Upper lobe of left lung (tissue), 6 donors: ENCODE measurements at regions not wholly inside any gene's neighbourhood (a gene's known extent, or its start where the extent isn't known, plus 50 kb on each side); places are given as distances from the start of the nearest gene placed in this dataset.

Experiments used
- ATAC-seq, 2 donors: fragments of 200-7000 bp; cut with Tn5 transposase; one replicate each; pipeline ENCODE4 v1.9.1; 2022; ENCODE audit warnings: mild to moderate bottlenecking in 2 of 2, moderate library complexity in 2 of 2; ENCODE audit not compliant: low FRiP score in 2 of 2
- DNase-seq, 2 donors: peaks; one replicate each; pipeline ENCODE4 v3.0.0-alpha.2; 2019 to 2020
- H3K27ac ChIP-seq, 4 donors: fragments of 200-600 bp; sonication (generic); one replicate each; pipeline ENCODE4 v1.5.1; 2016 to 2019
- H3K27me3 ChIP-seq, 4 donors: fragments of 200-600 bp; sonication (generic); one replicate each; pipeline ENCODE4 v1.5.1; 2017 to 2019
- H3K36me3 ChIP-seq, 4 donors: fragments of 200-600 bp; sonication (generic); one replicate each; pipeline ENCODE4 v1.5.1; 2016 to 2019
- H3K4me1 ChIP-seq, 4 donors: fragments of 200-600 bp; sonication (generic); one replicate each; pipeline ENCODE4 v1.5.1; 2018 to 2019
- H3K4me3 ChIP-seq, 4 donors: fragments of 200-600 bp; sonication (generic); one replicate each; pipeline ENCODE4 v1.5.1; 2017 to 2019; ENCODE audit warnings: mild to moderate bottlenecking in 2 of 4, moderate library complexity in 1 of 4
- H3K9me3 ChIP-seq, 4 donors: fragments of 200-600 bp; sonication (generic); one replicate each; pipeline ENCODE4 v1.5.1; 2018 to 2019
- EP300 ChIP-seq, 4 donors: sonication (generic); formaldehyde crosslinking; IDR thresholded peaks; one replicate each; pipeline ENCODE4 v1.5.1; 2017; ENCODE audit warnings: antibody characterized with exemption in 4 of 4, control low read depth in 2 of 4
- POLR2A ChIP-seq, 4 donors: fragments of 450-650 bp; IDR thresholded peaks; one replicate each; pipeline ENCODE4 v1.5.1; 2016 to 2017; ENCODE audit warnings: antibody characterized with exemption in 4 of 4, mild to moderate bottlenecking in 2 of 4
- POLR2AphosphoS5 ChIP-seq, 2 donors: sonication (generic); formaldehyde crosslinking; IDR thresholded peaks; one replicate each; pipeline ENCODE4 v1.5.1; 2017; ENCODE audit warnings: antibody characterized with exemption in 2 of 2
- WGBS, 2 donors: methylation state at CpG; one replicate each; pipeline ENCODE4 v1.1.5; 2017 to 2018; 5-methylcytosine and 5-hydroxymethylcytosine counted together
- TF ChIP-seq, protein P1 (sequence below), 6 experiments: fragments of 450-650 bp in 4 of 6; fragments of 200-600 bp in 2 of 6; sonication (generic) in 2 of 6; IDR thresholded peaks; one replicate each; pipeline ENCODE4 v1.5.1; 2016 to 2019; ENCODE audit warnings: antibody characterized with exemption in 6 of 6
- donor health status: DM: no; HTN: no; CAD: no; lungs with moderate emphysema.
- donor health status: DM: no; HTN: yes; CAD: no; lungs with severe emphysema.

- Histone ChIP-seq H3K36me3 (no peaks in the 10 kb centered on the region), H3K27me3 (no peaks in the 10 kb centered on the region), H3K27ac (no peak overlapping the region), H3K4me1 (no peaks in the 10 kb centered on the region), H3K9me3 (no peaks in the 10 kb centered on the region), H3K4me3 (no peak overlapping the region)
- ATAC-seq, result no peak
- 58 to 83% methylated on average over 1 of the region's 1 CpG for WGBS, 2 donors
- DNase-seq, result no peak
- no peak for TF ChIP-seq EP300 (IDR thresholded peaks at IDR 0.05)
- TF ChIP-seq POLR2AphosphoS5 (IDR thresholded peaks at IDR 0.05), result no peak
- TF ChIP-seq POLR2A (IDR thresholded peaks at IDR 0.05), result no peak
- TF ChIP-seq, protein P1, sequence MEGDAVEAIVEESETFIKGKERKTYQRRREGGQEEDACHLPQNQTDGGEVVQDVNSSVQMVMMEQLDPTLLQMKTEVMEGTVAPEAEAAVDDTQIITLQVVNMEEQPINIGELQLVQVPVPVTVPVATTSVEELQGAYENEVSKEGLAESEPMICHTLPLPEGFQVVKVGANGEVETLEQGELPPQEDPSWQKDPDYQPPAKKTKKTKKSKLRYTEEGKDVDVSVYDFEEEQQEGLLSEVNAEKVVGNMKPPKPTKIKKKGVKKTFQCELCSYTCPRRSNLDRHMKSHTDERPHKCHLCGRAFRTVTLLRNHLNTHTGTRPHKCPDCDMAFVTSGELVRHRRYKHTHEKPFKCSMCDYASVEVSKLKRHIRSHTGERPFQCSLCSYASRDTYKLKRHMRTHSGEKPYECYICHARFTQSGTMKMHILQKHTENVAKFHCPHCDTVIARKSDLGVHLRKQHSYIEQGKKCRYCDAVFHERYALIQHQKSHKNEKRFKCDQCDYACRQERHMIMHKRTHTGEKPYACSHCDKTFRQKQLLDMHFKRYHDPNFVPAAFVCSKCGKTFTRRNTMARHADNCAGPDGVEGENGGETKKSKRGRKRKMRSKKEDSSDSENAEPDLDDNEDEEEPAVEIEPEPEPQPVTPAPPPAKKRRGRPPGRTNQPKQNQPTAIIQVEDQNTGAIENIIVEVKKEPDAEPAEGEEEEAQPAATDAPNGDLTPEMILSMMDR (IDR thresholded peaks at IDR 0.05), result no peak
Observed at GRCh38 chr13:61810065-61810464, 394.4 kb upstream of the PCDH20 start.

GRCh38 chr13:61797397-61797796, 381.7 kb upstream of the PCDH20 start:
- ATAC-seq (no peak), DNase-seq (no peak)
- H3K4me3 ChIP-seq, result no peak overlapping the region
- 92 to 97% methylated on average over 1 of the region's 1 CpG for WGBS, 2 donors
- TF ChIP-seq EP300 (IDR thresholded peaks at IDR 0.05), result no peak
- no peaks in the 10 kb centered on the region for H3K4me1 ChIP-seq
- H3K27me3 ChIP-seq, result no peaks in the 10 kb centered on the region
- no peak overlapping the region for H3K27ac ChIP-seq
- no peaks in the 10 kb centered on the region for H3K36me3 ChIP-seq
- H3K9me3 ChIP-seq, result no peaks in the 10 kb centered on the region

DNA sequence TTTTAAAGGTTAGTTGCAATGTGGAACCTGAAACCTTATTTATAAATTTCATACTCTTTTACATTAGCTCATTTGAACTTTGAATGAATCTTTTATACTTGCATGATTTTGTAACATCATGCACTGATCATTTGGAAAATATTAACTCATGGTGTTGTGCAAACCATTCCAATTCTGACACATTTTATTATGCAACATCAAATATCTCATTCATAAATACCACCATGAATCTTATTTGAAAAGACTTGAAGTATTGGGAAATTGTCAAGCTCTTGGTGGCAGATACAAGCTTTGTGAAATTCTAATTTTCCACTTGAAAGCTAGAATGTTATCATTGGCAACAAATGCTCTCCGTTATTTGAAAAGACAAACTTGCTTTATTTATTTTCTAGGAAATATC, 379.9 kb upstream of the PCDH20 start:
- ATAC-seq, result peak in 1 of 2 donors; percentile 69
- no peaks in the 10 kb centered on the region for H3K4me1 ChIP-seq
- no peak for DNase-seq
- TF ChIP-seq, protein P1 (IDR thresholded peaks at IDR 0.05), result no peak
- peak in 1 of 4 donors; percentile 24 for TF ChIP-seq EP300 (IDR thresholded peaks at IDR 0.05)
- H3K36me3 ChIP-seq, result no peaks in the 10 kb centered on the region
- no peak overlapping the region for H3K27ac ChIP-seq
- WGBS, 2 donors, result 39 to 40% methylated on average over 1 of the region's 1 CpG
- H3K4me3 ChIP-seq, result no peak overlapping the region
- H3K9me3 ChIP-seq, result no peaks in the 10 kb centered on the region
- no peaks in the 10 kb centered on the region for H3K27me3 ChIP-seq

GRCh38 chr13:61779456-61779855, 363.8 kb upstream of the PCDH20 start:
- WGBS, 2 donors, result 73 to 84% methylated on average over 3 of the region's 3 CpGs
- no peak overlapping the region for H3K27ac ChIP-seq
- no peaks in the 10 kb centered on the region for H3K27me3 ChIP-seq
- no peaks in the 10 kb centered on the region for H3K36me3 ChIP-seq
- no peak overlapping the region for H3K4me3 ChIP-seq
- H3K9me3 ChIP-seq, result no peaks in the 10 kb centered on the region
- TF ChIP-seq EP300 (IDR thresholded peaks at IDR 0.05) (no peak), POLR2A (IDR thresholded peaks at IDR 0.05) (no peak), POLR2AphosphoS5 (IDR thresholded peaks at IDR 0.05) (no peak)
- TF ChIP-seq, protein P1 (IDR thresholded peaks at IDR 0.05), result no peak
- DNase-seq, result no peak
- H3K4me1 ChIP-seq, result no peaks in the 10 kb centered on the region
- no peak for ATAC-seq

GRCh38 chr13:61778531-61778930, 362.9 kb upstream of the PCDH20 start:
- TF ChIP-seq EP300 (IDR thresholded peaks at IDR 0.05) (no peak), POLR2A (IDR thresholded peaks at IDR 0.05) (no peak), POLR2AphosphoS5 (IDR thresholded peaks at IDR 0.05) (no peak)
- TF ChIP-seq, protein P1 (IDR thresholded peaks at IDR 0.05), result no peak
- no peak overlapping the region for H3K4me3 ChIP-seq
- H3K4me1 ChIP-seq, result no peaks in the 10 kb centered on the region
- ATAC-seq (no peak), DNase-seq (no peak)
- 78 to 79% methylated on average over 6 of the region's 6 CpGs for WGBS, 2 donors
- H3K9me3 ChIP-seq, result no peaks in the 10 kb centered on the region
- H3K36me3 ChIP-seq, result no peaks in the 10 kb centered on the region
- no peaks in the 10 kb centered on the region for H3K27me3 ChIP-seq
- no peak overlapping the region for H3K27ac ChIP-seq
